OCI-LY1 (cell line): ENCODE measurements at regions not wholly inside any gene's neighbourhood (a gene's known extent, or its start where the extent isn't known, plus 50 kb on each side); places are given as distances from the start of the nearest gene placed in this dataset.

ENCODE experiments used
- H2AFZ ChIP-seq: fragments of 200-600 bp; sonication (generic), shearing (Covaris generic); 2 replicates; pipeline ENCODE4 v1.6.0; 2014; ENCODE audit warnings: antibody characterized with exemption, mild to moderate bottlenecking, low read length
- H3F3A ChIP-seq: fragments of 200-600 bp; sonication (generic), shearing (Covaris generic); 2 replicates; pipeline ENCODE4 v1.6.0; 2014; ENCODE audit warnings: mild to moderate bottlenecking, antibody characterized with exemption, low read length, moderate library complexity; ENCODE audit not compliant: insufficient read depth
- H3K27ac ChIP-seq: fragments of 200-600 bp; sonication (generic); 2 replicates; pipeline ENCODE4 v1.5.1; 2014; ENCODE audit warnings: low read length, mixed run types, mild to moderate bottlenecking, low read depth; ENCODE audit not compliant: poor library complexity, severe bottlenecking
- H3K27me3 ChIP-seq: fragments of 200-600 bp; sonication (generic); 2 replicates; pipeline ENCODE4 v1.6.0; 2014; ENCODE audit warnings: antibody characterized with exemption, mild to moderate bottlenecking, low read length, moderate library complexity; ENCODE audit not compliant: insufficient read depth
- H3K36me3 ChIP-seq: fragments of 200-600 bp; sonication (generic); 2 replicates; pipeline ENCODE4 v1.6.1; 2014; ENCODE audit warnings: mild to moderate bottlenecking, antibody characterized with exemption, low read length, moderate library complexity, mixed read lengths; ENCODE audit not compliant: insufficient read depth
- H3K4me1 ChIP-seq: fragments of 200-600 bp; sonication (generic); 2 replicates; pipeline ENCODE4 v1.5.1; 2014; ENCODE audit warnings: mild to moderate bottlenecking, low read length, moderate library complexity; ENCODE audit not compliant: insufficient read depth, severe bottlenecking
- H3K4me2 ChIP-seq: fragments of 200-600 bp; sonication (generic), shearing (Covaris generic); 2 replicates; pipeline ENCODE4 v1.6.1; 2014; ENCODE audit warnings: low read length
- H3K4me3 ChIP-seq: fragments of 200-600 bp; sonication (generic); 2 replicates; pipeline ENCODE4 v1.5.1; 2014; ENCODE audit warnings: low read length, low read depth, mild to moderate bottlenecking, mixed read lengths; ENCODE audit not compliant: poor library complexity, severe bottlenecking
- H3K79me2 ChIP-seq: fragments of 200-600 bp; shearing (Covaris generic); 2 replicates; pipeline ENCODE4 v1.6.1; 2016; ENCODE audit warnings: mixed run types, low read length, mixed read lengths; ENCODE audit not compliant: insufficient read depth
- H3K9ac ChIP-seq: fragments of 200-600 bp; sonication (generic), shearing (Covaris generic); 2 replicates; pipeline ENCODE4 v1.6.1; 2014; ENCODE audit warnings: mild to moderate bottlenecking, low read length, mixed read lengths
- H3K9me2 ChIP-seq: fragments of 200-600 bp; sonication (generic), shearing (Covaris generic); 2 replicates; pipeline ENCODE4 v1.6.1; 2014; ENCODE audit warnings: low read depth, mild to moderate bottlenecking, low read length, mixed read lengths
- H3K9me3 ChIP-seq: fragments of 200-600 bp; shearing (Covaris generic); 2 replicates; pipeline ENCODE4 v1.6.1; 2014; ENCODE audit warnings: low read length, mixed read lengths
- H4K20me1 ChIP-seq: fragments of 200-600 bp; sonication (generic), shearing (Covaris generic); 2 replicates; pipeline ENCODE4 v1.6.0; 2016; ENCODE audit warnings: mild to moderate bottlenecking, low read length; ENCODE audit not compliant: insufficient read depth
- CTCF ChIP-seq: fragments of 200-600 bp; sonication (generic), shearing (Covaris generic); IDR thresholded peaks from 2 replicates; pipeline ENCODE4 v1.5.1; 2017; ENCODE audit warnings: mild to moderate bottlenecking, antibody characterized with exemption, low read length, moderate library complexity, mixed read lengths
- EZH2 ChIP-seq: fragments of 200-600 bp; sonication (generic), shearing (Covaris generic); IDR thresholded peaks from 2 replicates; pipeline ENCODE4 v1.8.0; 2017; ENCODE audit warnings: borderline replicate concordance, mixed run types, mild to moderate bottlenecking, antibody characterized with exemption, low read length, moderate library complexity, mixed read lengths

GRCh38 chr3:102691507-102691906, 256.7 kb downstream of the ZPLD1 start:
- no peaks in the 10 kb centered on the region for H3K36me3 ChIP-seq
- no peaks in the 10 kb centered on the region for H3K27me3 ChIP-seq
- H3K9me2 ChIP-seq, result no peaks in the 10 kb centered on the region
- H3F3A ChIP-seq, result no peaks in the 10 kb centered on the region
- no peaks in the 10 kb centered on the region for H4K20me1 ChIP-seq
- no peaks in the 10 kb centered on the region for H3K4me1 ChIP-seq
- H3K79me2 ChIP-seq, result no peaks in the 10 kb centered on the region
- H3K4me2 ChIP-seq, result no peak overlapping the region
- H3K27ac ChIP-seq, result no peak overlapping the region
- no peak overlapping the region for H2AFZ ChIP-seq
- no peak overlapping the region for H3K9ac ChIP-seq
- no peak for TF ChIP-seq EZH2
- TF ChIP-seq CTCF, result no peak
- H3K9me3 ChIP-seq, result no peaks in the 10 kb centered on the region
- H3K4me3 ChIP-seq, result no peak overlapping the region

GRCh38 chr3:102699104-102699818, 264.4 kb downstream of the ZPLD1 start:
- no peaks in the 10 kb centered on the region for H3K4me1 ChIP-seq
- H3K27ac ChIP-seq, result no peak overlapping the region
- no peaks in the 10 kb centered on the region for H3K79me2 ChIP-seq
- no peaks in the 10 kb centered on the region for H3K36me3 ChIP-seq
- H2AFZ ChIP-seq, result no peak overlapping the region
- no peaks in the 10 kb centered on the region for H3K27me3 ChIP-seq
- no peaks in the 10 kb centered on the region for H4K20me1 ChIP-seq
- H3F3A ChIP-seq, result no peaks in the 10 kb centered on the region
- H3K9me3 ChIP-seq, result no peaks in the 10 kb centered on the region
- no peak overlapping the region for H3K9ac ChIP-seq
- no peak overlapping the region for H3K4me3 ChIP-seq
- H3K4me2 ChIP-seq, result no peak overlapping the region
- TF ChIP-seq CTCF (no peak), EZH2 (no peak)
- no peaks in the 10 kb centered on the region for H3K9me2 ChIP-seq

GRCh38 chr3:102699819-102700140, 265.0 kb downstream of the ZPLD1 start:
- Histone ChIP-seq H3K27me3 (no peaks in the 10 kb centered on the region), H3F3A (no peaks in the 10 kb centered on the region), H4K20me1 (no peaks in the 10 kb centered on the region), H3K79me2 (no peaks in the 10 kb centered on the region), H3K4me2 (no peak overlapping the region), H3K9me3 (no peaks in the 10 kb centered on the region), H3K9me2 (no peaks in the 10 kb centered on the region), H2AFZ (no peak overlapping the region), H3K4me3 (no peak overlapping the region), H3K4me1 (no peaks in the 10 kb centered on the region), H3K9ac (no peak overlapping the region), H3K36me3 (no peaks in the 10 kb centered on the region), H3K27ac (no peak overlapping the region)
- TF ChIP-seq EZH2 (no peak), CTCF (no peak)
